Liver (tissue), 8 donors: ENCODE measurements at regions not wholly inside any gene's neighbourhood (a gene's known extent, or its start where the extent isn't known, plus 50 kb on each side); places are given as distances from the start of the nearest gene placed in this dataset.

Experiments used
- DNase-seq: peaks from one replicate; pipeline ENCODE4 v3.0.0-alpha.2; 2017; ENCODE audit warnings: low spot score
- H3K27ac ChIP-seq, 2 donors: one replicate each; pipeline ENCODE4 v1.7.0; 2013; ENCODE audit warnings: inconsistent platforms in 2 of 2, low read length in 2 of 2, control low read depth in 1 of 2, low read depth in 1 of 2, mild to moderate bottlenecking in 1 of 2
- H3K27me3 ChIP-seq, 4 donors: one replicate each; pipeline versions ENCODE4 v1.6.1 to v1.7.0; 2013; ENCODE audit warnings: low read length in 3 of 4, inconsistent platforms in 1 of 4, mild to moderate bottlenecking in 1 of 4, moderate library complexity in 1 of 4; ENCODE audit not compliant: control insufficient read depth in 4 of 4, insufficient read depth in 4 of 4
- H3K36me3 ChIP-seq, 4 donors: one replicate each; pipeline versions ENCODE4 v1.6.1 to v1.7.0; 2013; ENCODE audit warnings: low read length in 3 of 4, mild to moderate bottlenecking in 3 of 4, low read depth in 1 of 4, moderate library complexity in 1 of 4; ENCODE audit not compliant: control insufficient read depth in 4 of 4, insufficient read depth in 3 of 4
- H3K4me1 ChIP-seq, 4 donors: one replicate each; pipeline versions ENCODE4 v1.6.1 to v1.7.0; 2013; ENCODE audit warnings: low read length in 3 of 4, mild to moderate bottlenecking in 3 of 4, moderate library complexity in 1 of 4; ENCODE audit not compliant: control insufficient read depth in 4 of 4, insufficient read depth in 4 of 4
- H3K4me3 ChIP-seq, 3 donors: one replicate each; pipeline versions ENCODE4 v1.6.1 to v1.7.0; 2013; ENCODE audit warnings: low read length in 3 of 3, control low read depth in 1 of 3, low read depth in 1 of 3, mild to moderate bottlenecking in 1 of 3
- H3K9ac ChIP-seq, 2 donors: one replicate each; pipeline ENCODE4 v1.7.0; 2013; ENCODE audit warnings: low read length in 2 of 2, mild to moderate bottlenecking in 2 of 2, moderate library complexity in 2 of 2, control low read depth in 1 of 2, low read depth in 1 of 2
- H3K9me3 ChIP-seq, 4 donors: one replicate each; pipeline versions ENCODE4 v1.6.1 to v1.7.0; 2013; ENCODE audit warnings: low read length in 3 of 4; ENCODE audit not compliant: control insufficient read depth in 4 of 4
- CTCF ChIP-seq: fragments of 150-350 bp; IDR thresholded peaks from 2 replicates; pipeline ENCODE4 v1.5.1; 2017; ENCODE audit warnings: improper control_type of control experiment, low read depth, low read length; ENCODE audit not compliant: missing input control
- EGR1 ChIP-seq, 2 donors: IDR thresholded peaks; 2 replicates each; pipeline ENCODE4 v1.6.1; 2016 to 2018; ENCODE audit warnings: antibody characterized with exemption in 2 of 2, low read depth in 2 of 2
- FOXA1 ChIP-seq: IDR thresholded peaks from 2 replicates; pipeline ENCODE4 v1.6.1; 2016; ENCODE audit warnings: antibody characterized with exemption
- FOXA2 ChIP-seq: IDR thresholded peaks from 2 replicates; pipeline ENCODE4 v1.6.1; 2016; ENCODE audit warnings: antibody characterized with exemption
- GABPA ChIP-seq, 2 donors: IDR thresholded peaks in 1 of 2; conservative IDR thresholded peaks in 1 of 2; 2 replicates each; pipeline ENCODE4 v1.6.1; 2016; ENCODE audit warnings: antibody characterized with exemption in 2 of 2, mild to moderate bottlenecking in 1 of 2, moderate library complexity in 1 of 2
- HNF4A ChIP-seq, 2 donors: conservative IDR thresholded peaks; 2 replicates each; pipeline ENCODE4 v1.6.1; 2016; ENCODE audit warnings: antibody characterized with exemption in 2 of 2, mild to moderate bottlenecking in 2 of 2
- HNF4G ChIP-seq: IDR thresholded peaks from 2 replicates; pipeline ENCODE4 v1.6.1; 2016; ENCODE audit warnings: antibody characterized with exemption
- JUND ChIP-seq, 2 donors: IDR thresholded peaks; 2 replicates each; pipeline ENCODE4 v1.6.1; 2016; ENCODE audit warnings: antibody characterized with exemption in 2 of 2
- MAX ChIP-seq: IDR thresholded peaks from 2 replicates; pipeline ENCODE4 v1.6.1; 2016; ENCODE audit warnings: antibody characterized with exemption
- NR2F2 ChIP-seq: IDR thresholded peaks from 2 replicates; pipeline ENCODE4 v1.6.1; 2016; ENCODE audit warnings: antibody characterized with exemption
- RAD21 ChIP-seq, 2 donors: IDR thresholded peaks; 2 replicates each; pipeline ENCODE4 v1.6.1; 2016; ENCODE audit warnings: antibody characterized with exemption in 2 of 2, mild to moderate bottlenecking in 2 of 2
- RXRA ChIP-seq, 2 donors: IDR thresholded peaks; 2 replicates each; pipeline ENCODE4 v1.6.1; 2017 to 2018; ENCODE audit warnings: antibody characterized with exemption in 2 of 2, mild to moderate bottlenecking in 1 of 2
- SP1 ChIP-seq: IDR thresholded peaks from 2 replicates; pipeline ENCODE4 v1.6.1; 2018; ENCODE audit warnings: antibody characterized with exemption, mild to moderate bottlenecking
- TAF1 ChIP-seq: conservative IDR thresholded peaks from 2 replicates; pipeline ENCODE4 v1.6.1; 2016; ENCODE audit warnings: antibody characterized with exemption, mild to moderate bottlenecking
- YY1 ChIP-seq: IDR thresholded peaks from 2 replicates; pipeline ENCODE4 v1.6.1; 2016; ENCODE audit warnings: antibody characterized with exemption, mild to moderate bottlenecking
- ZBTB33 ChIP-seq: IDR thresholded peaks from 2 replicates; pipeline ENCODE4 v1.6.1; 2016; ENCODE audit warnings: antibody characterized with exemption
- WGBS: extraction: QIAGEN DNeasy Blood & Tissue Kit; methylation state at CpG from one replicate; pipeline ENCODE4 v1.1.7; 2013; 5-methylcytosine and 5-hydroxymethylcytosine counted together
- TF ChIP-seq, protein P1 (sequence below): IDR thresholded peaks from 2 replicates; pipeline ENCODE4 v1.6.1; 2016; ENCODE audit warnings: antibody characterized with exemption, mild to moderate bottlenecking
- TF ChIP-seq, protein P2 (sequence below): IDR thresholded peaks from 2 replicates; pipeline ENCODE4 v1.6.1; 2016; ENCODE audit warnings: antibody characterized with exemption
- donor health status: healthy.
- donor health status: healthy.
- donor health status: healthy.
- donor health status: healthy.
- donor health status: healthy.

GRCh38 chr2:12256206-12256605, 460.5 kb upstream of the TRIB2 start:
- 67% methylated on average over 2 of the region's 2 CpGs for WGBS

GRCh38 chr2:12257476-12257875, 459.3 kb upstream of the TRIB2 start:
- H3K9ac ChIP-seq: no peak overlapping the region
- no peaks in the 10 kb centered on the region for H3K36me3 ChIP-seq
- TF ChIP-seq TAF1 (no peak), RAD21 (IDR thresholded peaks at IDR 0.05) (no peak), YY1 (no peak), HNF4G (no peak), MAX (no peak), FOXA1 (no peak), SP1 (no peak), RXRA (IDR thresholded peaks at IDR 0.05) (no peak), FOXA2 (no peak), EGR1 (IDR thresholded peaks at IDR 0.05; ENCODE audit: low read depth in 2 of 2) (no peak), HNF4A (conservative IDR thresholded peaks at IDR 0.05) (no peak), CTCF (no peak), ZBTB33 (no peak), NR2F2 (no peak), JUND (IDR thresholded peaks at IDR 0.05) (no peak), GABPA (IDR thresholded peaks at IDR 0.05 in 1 of 2, conservative IDR thresholded peaks at IDR 0.05 in 1 of 2) (no peak)
- TF ChIP-seq, protein P1, sequence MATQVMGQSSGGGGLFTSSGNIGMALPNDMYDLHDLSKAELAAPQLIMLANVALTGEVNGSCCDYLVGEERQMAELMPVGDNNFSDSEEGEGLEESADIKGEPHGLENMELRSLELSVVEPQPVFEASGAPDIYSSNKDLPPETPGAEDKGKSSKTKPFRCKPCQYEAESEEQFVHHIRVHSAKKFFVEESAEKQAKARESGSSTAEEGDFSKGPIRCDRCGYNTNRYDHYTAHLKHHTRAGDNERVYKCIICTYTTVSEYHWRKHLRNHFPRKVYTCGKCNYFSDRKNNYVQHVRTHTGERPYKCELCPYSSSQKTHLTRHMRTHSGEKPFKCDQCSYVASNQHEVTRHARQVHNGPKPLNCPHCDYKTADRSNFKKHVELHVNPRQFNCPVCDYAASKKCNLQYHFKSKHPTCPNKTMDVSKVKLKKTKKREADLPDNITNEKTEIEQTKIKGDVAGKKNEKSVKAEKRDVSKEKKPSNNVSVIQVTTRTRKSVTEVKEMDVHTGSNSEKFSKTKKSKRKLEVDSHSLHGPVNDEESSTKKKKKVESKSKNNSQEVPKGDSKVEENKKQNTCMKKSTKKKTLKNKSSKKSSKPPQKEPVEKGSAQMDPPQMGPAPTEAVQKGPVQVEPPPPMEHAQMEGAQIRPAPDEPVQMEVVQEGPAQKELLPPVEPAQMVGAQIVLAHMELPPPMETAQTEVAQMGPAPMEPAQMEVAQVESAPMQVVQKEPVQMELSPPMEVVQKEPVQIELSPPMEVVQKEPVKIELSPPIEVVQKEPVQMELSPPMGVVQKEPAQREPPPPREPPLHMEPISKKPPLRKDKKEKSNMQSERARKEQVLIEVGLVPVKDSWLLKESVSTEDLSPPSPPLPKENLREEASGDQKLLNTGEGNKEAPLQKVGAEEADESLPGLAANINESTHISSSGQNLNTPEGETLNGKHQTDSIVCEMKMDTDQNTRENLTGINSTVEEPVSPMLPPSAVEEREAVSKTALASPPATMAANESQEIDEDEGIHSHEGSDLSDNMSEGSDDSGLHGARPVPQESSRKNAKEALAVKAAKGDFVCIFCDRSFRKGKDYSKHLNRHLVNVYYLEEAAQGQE: no peak
- TF ChIP-seq, protein P2, sequence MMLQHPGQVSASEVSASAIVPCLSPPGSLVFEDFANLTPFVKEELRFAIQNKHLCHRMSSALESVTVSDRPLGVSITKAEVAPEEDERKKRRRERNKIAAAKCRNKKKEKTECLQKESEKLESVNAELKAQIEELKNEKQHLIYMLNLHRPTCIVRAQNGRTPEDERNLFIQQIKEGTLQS: no peak
- no peak for DNase-seq
- H3K27ac ChIP-seq: no peak overlapping the region
- H3K4me3 ChIP-seq: no peak overlapping the region
- H3K4me1 ChIP-seq: peaks cover 0 to 2% (median 0%) of the 10 kb centered on the region in 4 donors
- no peaks in the 10 kb centered on the region for H3K27me3 ChIP-seq
- 71% methylated on average over 3 of the region's 3 CpGs for WGBS
- H3K9me3 ChIP-seq: no peaks in the 10 kb centered on the region

More at GRCh38 chr2:12256206-12256605, 460.5 kb upstream of the TRIB2 start:
- H3K4me1 ChIP-seq: peaks cover 0 to 2% (median 0%) of the 10 kb centered on the region in 4 donors
- H3K27me3 ChIP-seq: no peaks in the 10 kb centered on the region
- H3K4me3 ChIP-seq: no peak overlapping the region
- no peak for TF ChIP-seq GABPA (IDR thresholded peaks at IDR 0.05 in 1 of 2, conservative IDR thresholded peaks at IDR 0.05 in 1 of 2)
- no peak for TF ChIP-seq ZBTB33
- TF ChIP-seq JUND (IDR thresholded peaks at IDR 0.05): no peak
- TF ChIP-seq HNF4G: no peak
- no peak for DNase-seq
- no peaks in the 10 kb centered on the region for H3K36me3 ChIP-seq
- no peaks in the 10 kb centered on the region for H3K9me3 ChIP-seq
- no peak overlapping the region for H3K27ac ChIP-seq
- no peak overlapping the region for H3K9ac ChIP-seq
